HEK293T (cell line): ENCODE measurements at regions not wholly inside any gene's neighbourhood (a gene's known extent, or its start where the extent isn't known, plus 50 kb on each side); places are given as distances from the start of the nearest gene placed in this dataset.

Experiments used
- ARNT ChIP-seq: fragments of 450-650 bp; IDR thresholded peaks from 2 replicates; pipeline ENCODE4 v1.6.1; 2017; ENCODE audit warnings: mild to moderate bottlenecking
- BHLHE40 ChIP-seq: fragments of 450-650 bp; IDR thresholded peaks from 2 replicates; pipeline ENCODE4 v1.6.1; 2016; ENCODE audit warnings: mild to moderate bottlenecking, moderate library complexity, borderline replicate concordance
- ELF4 ChIP-seq: fragments of 450-650 bp; IDR thresholded peaks from 2 replicates; pipeline ENCODE4 v1.6.1; 2017; ENCODE audit warnings: antibody characterized with exemption
- FOXK2 ChIP-seq: fragments of 450-650 bp; IDR thresholded peaks from 2 replicates; pipeline ENCODE4 v1.6.1; 2016; ENCODE audit warnings: mild to moderate bottlenecking
- FOXM1 ChIP-seq: fragments of 450-650 bp; IDR thresholded peaks from 2 replicates; pipeline ENCODE4 v1.6.1; 2017; ENCODE audit warnings: mild to moderate bottlenecking, borderline replicate concordance
- HDGF ChIP-seq: fragments of 450-650 bp; IDR thresholded peaks from 2 replicates; pipeline ENCODE4 v1.6.1; 2017; ENCODE audit warnings: antibody characterized with exemption, borderline replicate concordance
- L3MBTL2 ChIP-seq: fragments of 450-650 bp; conservative IDR thresholded peaks from 2 replicates; pipeline ENCODE4 v1.6.1; 2016; ENCODE audit warnings: mild to moderate bottlenecking
- LEF1 ChIP-seq: fragments of 450-650 bp; IDR thresholded peaks from 2 replicates; pipeline ENCODE4 v1.6.1; 2017; ENCODE audit warnings: mild to moderate bottlenecking, borderline replicate concordance
- NFRKB ChIP-seq: fragments of 450-650 bp; IDR thresholded peaks from 2 replicates; pipeline ENCODE4 v1.6.1; 2016; ENCODE audit warnings: mild to moderate bottlenecking, moderate library complexity
- SP1 ChIP-seq: fragments of 450-650 bp; IDR thresholded peaks from 2 replicates; pipeline ENCODE4 v1.6.1; 2017
- SUZ12 ChIP-seq: fragments of 450-650 bp; IDR thresholded peaks from 2 replicates; pipeline ENCODE4 v1.6.1; 2016; ENCODE audit warnings: mild to moderate bottlenecking
- TARDBP ChIP-seq: fragments of 450-650 bp; IDR thresholded peaks from 2 replicates; pipeline ENCODE4 v1.6.1; 2016
- ZNF384 ChIP-seq: fragments of 450-650 bp; IDR thresholded peaks from 2 replicates; pipeline ENCODE4 v1.6.1; 2016
- TF ChIP-seq, protein P1 (sequence below): fragments of 450-650 bp; IDR thresholded peaks from 2 replicates; pipeline ENCODE4 v1.6.1; 2016

DNA sequence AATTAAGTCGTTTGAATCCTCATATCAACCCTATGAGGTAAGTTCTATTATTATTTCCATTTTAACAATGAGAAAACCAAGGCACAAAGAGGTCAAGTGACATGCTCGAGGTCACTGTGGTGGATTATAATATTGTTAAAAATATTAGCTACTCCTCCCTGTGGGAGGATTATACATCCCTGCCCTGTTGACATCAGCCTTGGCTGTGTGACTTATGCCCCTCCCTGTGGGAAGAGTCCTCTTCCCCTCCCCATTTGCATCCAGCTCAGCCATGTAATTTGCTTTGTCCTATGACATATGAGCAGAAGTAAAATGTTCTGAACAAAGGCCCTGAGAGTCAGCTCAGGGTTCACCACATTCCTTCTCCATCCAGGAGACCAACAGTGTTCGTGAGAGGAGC is 152.7 kb upstream of the ZIC3 start:
- no peak for TF ChIP-seq NFRKB
- TF ChIP-seq SP1 = no peak
- no peak for TF ChIP-seq FOXK2
- no peak for TF ChIP-seq TARDBP
- TF ChIP-seq SUZ12 = no peak
- no peak for TF ChIP-seq HDGF
- no peak for TF ChIP-seq ZNF384
- TF ChIP-seq ELF4 = no peak
- no peak for TF ChIP-seq FOXM1
- no peak for TF ChIP-seq LEF1
- no peak for TF ChIP-seq ARNT
- TF ChIP-seq BHLHE40 = no peak
- TF ChIP-seq L3MBTL2 = no peak
- TF ChIP-seq, protein P1, sequence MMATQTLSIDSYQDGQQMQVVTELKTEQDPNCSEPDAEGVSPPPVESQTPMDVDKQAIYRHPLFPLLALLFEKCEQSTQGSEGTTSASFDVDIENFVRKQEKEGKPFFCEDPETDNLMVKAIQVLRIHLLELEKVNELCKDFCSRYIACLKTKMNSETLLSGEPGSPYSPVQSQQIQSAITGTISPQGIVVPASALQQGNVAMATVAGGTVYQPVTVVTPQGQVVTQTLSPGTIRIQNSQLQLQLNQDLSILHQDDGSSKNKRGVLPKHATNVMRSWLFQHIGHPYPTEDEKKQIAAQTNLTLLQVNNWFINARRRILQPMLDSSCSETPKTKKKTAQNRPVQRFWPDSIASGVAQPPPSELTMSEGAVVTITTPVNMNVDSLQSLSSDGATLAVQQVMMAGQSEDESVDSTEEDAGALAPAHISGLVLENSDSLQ = no peak
